Endodermal cell (in vitro differentiated cells): ENCODE measurements at regions not wholly inside any gene's neighbourhood (a gene's known extent, or its start where the extent isn't known, plus 50 kb on each side); places are given as distances from the start of the nearest gene placed in this dataset.

Experiments used
- DNase-seq: peaks from one replicate; pipeline ENCODE4 v3.0.0-alpha.2; 2017
- H3K27ac ChIP-seq: 2 replicates; pipeline ENCODE4 v1.5.1; 2013; ENCODE audit warnings: mild to moderate bottlenecking, low read depth, low read length, moderate library complexity
- H3K27me3 ChIP-seq: 2 replicates; pipeline ENCODE4 v1.6.1; 2013; ENCODE audit warnings: mild to moderate bottlenecking, low read length, moderate library complexity; ENCODE audit not compliant: insufficient read depth, control insufficient read depth, poor library complexity, severe bottlenecking
- H3K36me3 ChIP-seq: 2 replicates; pipeline ENCODE4 v1.7.0; 2013; ENCODE audit warnings: mild to moderate bottlenecking, low read length, moderate library complexity; ENCODE audit not compliant: control insufficient read depth, insufficient read depth
- H3K4me1 ChIP-seq: one replicate; pipeline ENCODE4 v1.7.0; 2013; ENCODE audit warnings: low read length; ENCODE audit not compliant: control insufficient read depth, insufficient read depth
- H3K4me3 ChIP-seq: 2 replicates; pipeline ENCODE4 v1.5.1; 2013; ENCODE audit warnings: mild to moderate bottlenecking, low read length, moderate library complexity
- H3K9ac ChIP-seq: 2 replicates; pipeline ENCODE4 v1.6.1; 2013; ENCODE audit warnings: mild to moderate bottlenecking, low read length, moderate library complexity; ENCODE audit not compliant: poor library complexity, severe bottlenecking; ENCODE audit errors: extremely low read depth
- H3K9me3 ChIP-seq: 2 replicates; pipeline ENCODE4 v1.6.1; 2013; ENCODE audit warnings: mild to moderate bottlenecking, low read length, moderate library complexity; ENCODE audit not compliant: control insufficient read depth
- H3K27ac Mint-ChIP-seq: 2 replicates; pipeline ENCODE4 v1.8.0; 2020; ENCODE audit warnings: mixed read lengths
- H3K27me3 Mint-ChIP-seq: 2 replicates; pipeline ENCODE4 v1.8.0; 2021; ENCODE audit warnings: mild to moderate bottlenecking, mixed read lengths; ENCODE audit not compliant: insufficient read depth
- H3K36me3 Mint-ChIP-seq: 2 replicates; pipeline ENCODE4 v1.8.0; 2020; ENCODE audit warnings: low read depth, mixed read lengths
- H3K4me1 Mint-ChIP-seq: 2 replicates; pipeline ENCODE4 v1.8.0; 2020; ENCODE audit warnings: mixed read lengths
- H3K4me3 Mint-ChIP-seq: 2 replicates; pipeline ENCODE4 v1.8.0; 2020; ENCODE audit warnings: mild to moderate bottlenecking, moderate library complexity, mixed read lengths
- H3K9me3 Mint-ChIP-seq: 2 replicates; pipeline ENCODE4 v1.8.0; 2020; ENCODE audit warnings: mild to moderate bottlenecking, mixed read lengths
- CTCF ChIP-seq: fragments of 200-600 bp; sonication (generic); conservative IDR thresholded peaks from 2 replicates; pipeline ENCODE4 v1.5.0; 2021; ENCODE audit warnings: antibody characterized with exemption, mild to moderate bottlenecking
- whole genome bisulfite sequencing, 2 experiments: methylation state at CpG; one replicate each; pipeline versions ENCODE4 v1.1.5 to v1.1.7; 2013; ENCODE audit warnings: missing lambda C conversion rate in 2 of 2, mixed read lengths in 1 of 2; ENCODE audit not compliant: insufficient coverage in 1 of 2, insufficient read length in 1 of 2; 5-methylcytosine and 5-hydroxymethylcytosine counted together

GRCh38 chr12:92270521-92270920, 124.9 kb upstream of the BTG1 start:
- Mint-ChIP-seq H3K4me3 (no peak overlapping the region), H3K36me3 (no peaks in the 10 kb centered on the region), H3K27me3 (no peaks in the 10 kb centered on the region), H3K4me1 (peaks cover 3% of the 10 kb centered on the region), H3K9me3 (no peaks in the 10 kb centered on the region), H3K27ac (no peak overlapping the region)
- Histone ChIP-seq H3K27ac (no peak overlapping the region), H3K36me3 (no peaks in the 10 kb centered on the region), H3K9ac (no peak overlapping the region), H3K9me3 (no peaks in the 10 kb centered on the region), H3K4me1 (no peaks in the 10 kb centered on the region), H3K27me3 (peaks cover 4% of the 10 kb centered on the region), H3K4me3 (no peak overlapping the region)
- no peak for DNase-seq
- no peak for TF ChIP-seq CTCF
- 91 to 100% methylated on average over 1 to 2 of the region's 2 CpGs for WGBS, 2 experiments

GRCh38 chr12:92268946-92269345, 123.3 kb upstream of the BTG1 start:
- H3K27ac ChIP-seq: no peak overlapping the region
- Mint-ChIP-seq H3K27ac (no peak overlapping the region), H3K4me3 (no peak overlapping the region), H3K27me3 (no peaks in the 10 kb centered on the region), H3K4me1 (peaks cover 3% of the 10 kb centered on the region), H3K9me3 (no peaks in the 10 kb centered on the region), H3K36me3 (no peaks in the 10 kb centered on the region)
- H3K4me3 ChIP-seq: no peak overlapping the region
- H3K4me1 ChIP-seq: no peaks in the 10 kb centered on the region
- no peaks in the 10 kb centered on the region for H3K9me3 ChIP-seq
- no peak for TF ChIP-seq CTCF
- no peak overlapping the region for H3K9ac ChIP-seq
- peaks cover 4% of the 10 kb centered on the region for H3K27me3 ChIP-seq
- H3K36me3 ChIP-seq: no peaks in the 10 kb centered on the region
- DNase-seq: no peak

- Histone ChIP-seq H3K4me3 (no peak overlapping the region), H3K27me3 (no peaks in the 10 kb centered on the region), H3K4me1 (no peaks in the 10 kb centered on the region), H3K27ac (no peak overlapping the region), H3K36me3 (no peaks in the 10 kb centered on the region), H3K9me3 (no peaks in the 10 kb centered on the region), H3K9ac (no peak overlapping the region)
- Mint-ChIP-seq H3K4me1 (peaks cover 9% of the 10 kb centered on the region), H3K36me3 (no peaks in the 10 kb centered on the region), H3K9me3 (no peaks in the 10 kb centered on the region), H3K4me3 (no peak overlapping the region), H3K27ac (no peak overlapping the region), H3K27me3 (no peaks in the 10 kb centered on the region)
- TF ChIP-seq CTCF: no peak
- WGBS, 2 experiments: 98% methylated on average over 2 of the region's 2 CpGs; no CpG with 5 or more reads in 1 of the 2 experiments
- no peak for DNase-seq
Measured at GRCh38 chr12:92261692-92262091, 116.0 kb upstream of the BTG1 start.
